GM21576 (cell line): ENCODE measurements at regions not wholly inside any gene's neighbourhood (a gene's known extent, or its start where the extent isn't known, plus 50 kb on each side); places are given as distances from the start of the nearest gene placed in this dataset.

Source experiments
- ATAC-seq: cut with Tn5 transposase; IDR thresholded peaks from one replicate; pipeline ENCODE4 v1.9.1; 2021; ENCODE audit warnings: mild to moderate bottlenecking, moderate library complexity; ENCODE audit not compliant: unreplicated experiment

DNA sequence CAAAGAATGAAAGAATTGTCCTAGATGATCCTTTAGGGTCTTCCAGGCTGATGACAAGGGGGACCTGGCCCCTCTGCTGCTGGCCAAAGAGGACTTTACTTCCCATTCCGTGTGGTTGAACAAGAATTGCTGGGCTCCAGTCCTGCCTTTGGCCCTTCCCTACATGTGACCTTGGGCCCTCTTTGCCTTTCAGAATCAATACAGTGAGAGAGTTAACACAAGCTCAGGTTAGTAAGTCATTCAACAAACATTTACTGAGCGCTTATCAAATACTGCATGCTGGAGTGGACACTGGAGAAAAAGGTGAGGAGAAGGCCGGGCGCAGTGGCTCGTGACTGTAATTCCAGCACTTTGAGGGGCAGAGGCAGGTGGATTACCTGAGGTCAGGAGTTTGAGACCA is 113.1 kb downstream of the C9orf50 start:
- ATAC-seq, result no peak

DNA sequence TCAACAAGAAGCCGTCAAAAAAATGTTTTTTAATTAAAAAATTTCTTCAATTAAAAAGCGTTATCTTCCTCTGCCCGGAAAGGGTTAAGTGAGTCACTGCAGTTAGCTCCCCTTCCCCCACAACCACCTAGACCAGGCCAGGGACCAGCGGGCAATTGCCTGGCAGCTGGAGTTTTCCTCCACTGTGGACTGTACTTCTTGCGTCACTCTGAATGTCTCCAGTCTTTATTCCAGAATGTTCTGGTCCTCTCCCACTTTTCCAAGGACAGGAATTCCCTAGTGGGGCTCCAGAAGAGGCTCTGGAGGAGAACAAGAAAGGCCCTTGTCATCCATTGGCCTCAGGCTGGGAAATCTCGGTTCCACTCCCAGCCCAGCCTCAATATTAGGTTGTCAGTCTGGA is 114.0 kb downstream of the C9orf50 start:
- no peak for ATAC-seq

DNA sequence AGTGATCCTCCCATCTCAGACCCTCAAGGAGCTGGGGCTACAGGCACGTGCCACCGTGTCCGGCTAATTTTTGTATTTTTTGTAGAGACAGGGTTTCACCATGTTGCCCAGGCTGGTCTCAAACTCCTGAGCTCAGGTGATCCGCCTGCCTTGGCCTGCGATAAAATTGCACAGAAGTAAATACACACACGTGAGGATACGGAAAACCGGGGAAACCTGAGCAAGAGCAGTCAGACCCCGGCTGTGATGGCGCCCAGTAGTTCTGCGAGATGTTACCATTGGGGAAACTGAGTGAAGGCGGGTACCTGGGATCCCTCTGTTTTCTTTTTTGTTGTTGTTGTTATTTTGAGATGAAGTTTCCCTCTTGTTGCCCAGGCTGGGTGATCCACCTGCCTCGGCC is 114.9 kb downstream of the C9orf50 start:
- no peak for ATAC-seq

DNA sequence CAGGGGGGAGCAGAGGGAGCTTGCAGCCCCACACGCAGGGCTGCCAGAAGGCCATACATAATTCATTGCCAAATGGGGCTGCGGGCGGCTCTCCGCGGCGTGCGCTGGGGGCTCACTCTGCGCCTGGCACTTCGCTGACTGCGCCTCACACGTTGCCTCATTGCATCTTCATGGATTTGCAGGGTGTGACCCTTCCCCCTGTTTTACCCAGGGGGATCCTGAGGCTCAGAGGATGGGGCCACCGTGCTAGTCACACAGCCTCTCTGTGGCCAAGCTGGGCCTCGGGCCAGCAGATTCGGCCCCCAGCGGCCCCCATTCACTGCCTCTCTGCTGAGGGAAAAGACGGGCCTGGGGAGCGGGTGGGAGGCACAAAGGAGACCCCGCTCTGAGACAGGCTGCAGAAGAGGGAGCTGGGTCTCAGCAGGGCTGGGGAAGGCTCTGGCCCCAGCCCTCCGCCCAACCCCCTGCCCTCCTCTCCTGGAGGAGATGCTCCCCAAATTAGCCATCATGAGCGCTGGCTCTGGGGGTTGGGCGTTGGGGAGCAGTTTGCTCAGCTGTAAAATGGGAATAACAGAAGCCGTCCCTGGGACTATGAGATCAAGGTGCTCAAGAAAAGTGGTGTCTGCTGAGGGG is 115.5 kb downstream of the C9orf50 start:
- ATAC-seq, result no peak

DNA sequence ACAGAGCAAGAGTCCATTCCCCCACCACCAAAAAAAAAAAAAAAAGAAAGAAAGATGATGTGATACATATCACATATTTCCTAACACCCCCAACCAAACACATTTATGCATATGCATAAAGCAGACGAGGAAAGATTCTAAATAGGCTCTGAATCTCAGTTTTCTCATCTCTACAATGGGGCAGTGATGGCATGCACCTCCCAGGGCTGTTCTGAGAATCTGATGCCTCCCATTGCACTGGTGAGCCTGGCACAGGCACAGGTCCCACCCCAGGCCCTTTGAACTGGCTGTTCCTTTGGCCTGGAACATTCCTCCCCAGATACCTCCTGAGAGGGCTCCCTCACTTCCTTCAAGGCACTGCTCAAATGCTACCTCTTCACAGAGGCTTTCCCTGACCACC is 116.5 kb downstream of the C9orf50 start:
- no peak for ATAC-seq

DNA sequence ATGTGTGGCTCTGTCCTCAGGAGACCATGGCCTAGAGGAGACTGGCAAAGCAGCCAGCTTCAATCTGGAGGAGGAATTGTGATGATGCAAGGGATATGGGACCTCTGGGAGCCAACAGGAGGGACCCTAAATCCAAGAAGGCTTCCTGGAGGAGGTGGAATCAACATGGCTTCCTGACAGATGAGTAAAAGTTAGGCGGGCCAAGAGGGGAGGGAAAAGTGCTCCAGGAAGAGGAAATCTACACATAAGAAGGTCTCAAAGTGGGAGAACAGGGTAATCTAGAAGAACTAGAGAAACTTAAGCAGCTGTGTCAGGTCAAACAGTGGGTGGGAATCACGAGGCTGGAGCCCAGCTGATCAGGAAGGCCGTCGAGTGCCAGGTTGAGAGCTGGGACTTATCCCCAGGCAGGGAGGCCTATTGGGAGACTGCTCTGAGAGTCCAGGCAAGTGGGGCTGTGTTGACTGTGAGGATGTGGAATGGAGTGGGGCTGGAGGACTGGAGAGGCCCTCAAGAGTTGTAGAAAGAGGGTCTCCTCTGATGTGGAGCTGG is 119.1 kb downstream of the C9orf50 start:
- no peak for ATAC-seq

DNA sequence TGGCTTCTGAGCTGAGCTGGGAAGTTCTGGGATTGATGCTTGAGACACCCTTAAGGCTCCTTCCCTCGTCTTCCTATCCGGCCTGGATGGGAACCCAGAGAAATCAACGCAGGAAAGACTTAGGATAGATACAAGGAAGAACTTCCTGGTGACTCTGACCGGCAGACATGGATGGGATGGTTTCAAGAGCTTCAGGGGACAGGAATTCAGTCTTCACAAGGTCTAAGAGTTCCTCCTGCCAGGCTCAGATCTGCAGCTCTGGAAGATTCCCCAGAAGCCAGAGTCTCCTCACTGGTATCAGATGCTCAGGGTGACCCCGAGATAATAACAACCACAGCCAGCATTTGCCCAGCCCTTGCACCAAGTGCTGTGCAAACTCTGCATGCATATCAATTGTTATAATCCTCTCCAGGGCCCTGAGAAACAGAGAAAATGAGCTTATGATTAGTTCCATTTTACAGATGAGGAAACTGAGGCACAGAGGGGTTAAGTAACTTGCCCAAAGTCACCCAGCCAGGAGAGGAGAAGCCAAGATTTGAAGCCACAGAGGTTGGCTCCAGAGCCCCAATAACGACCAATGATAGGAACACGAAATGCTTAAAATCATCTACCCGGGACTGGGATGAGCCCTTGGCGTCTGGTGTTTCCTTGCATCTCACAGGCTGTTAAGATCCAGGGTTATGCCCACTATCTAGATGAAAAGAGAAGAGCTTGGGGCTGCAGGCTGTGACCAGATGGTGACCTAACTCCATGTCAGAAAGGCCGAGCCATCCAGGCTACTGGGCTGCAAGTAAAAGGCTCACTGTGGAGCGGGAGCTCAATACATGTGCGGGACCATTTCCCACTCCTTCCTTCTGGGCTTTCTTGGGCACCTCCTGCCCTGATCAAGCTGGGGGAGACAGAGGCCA is 119.8 kb downstream of the C9orf50 start:
- ATAC-seq, result no peak

DNA sequence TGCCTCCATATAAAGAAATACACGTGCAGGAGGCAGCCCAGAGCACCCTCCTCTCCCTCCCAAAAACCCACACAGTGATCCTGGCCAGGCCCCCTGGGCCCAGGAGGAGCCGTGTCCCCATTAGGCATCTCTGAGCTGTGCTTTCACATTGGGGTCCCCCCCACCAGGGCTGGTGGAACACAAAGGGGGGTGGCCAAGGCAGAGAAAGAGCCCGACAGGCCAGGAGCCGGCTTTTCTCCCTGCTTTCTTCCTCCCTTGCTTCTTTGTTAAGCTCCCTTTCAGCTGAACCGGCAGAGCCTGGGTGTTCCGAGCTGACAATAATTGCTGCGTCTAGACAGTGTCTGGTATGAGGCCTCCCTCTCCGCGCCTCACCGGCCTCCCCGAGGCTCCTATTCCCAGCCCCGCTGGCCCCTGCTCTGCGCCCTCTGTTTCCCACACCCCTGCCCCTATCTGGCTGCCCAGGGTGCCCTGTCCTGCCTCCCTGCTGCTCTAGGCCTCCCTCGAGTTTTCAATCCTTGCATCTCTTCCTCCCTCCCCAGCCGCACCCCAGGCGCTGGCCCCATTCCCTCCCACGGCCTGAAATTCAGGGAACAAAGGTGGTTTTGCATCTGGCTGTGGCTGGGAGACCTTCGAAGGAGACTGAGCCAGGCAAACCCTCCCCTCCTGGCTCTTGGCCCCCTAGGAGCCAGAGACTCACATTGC is 120.6 kb downstream of the C9orf50 start:
- no peak for ATAC-seq

DNA sequence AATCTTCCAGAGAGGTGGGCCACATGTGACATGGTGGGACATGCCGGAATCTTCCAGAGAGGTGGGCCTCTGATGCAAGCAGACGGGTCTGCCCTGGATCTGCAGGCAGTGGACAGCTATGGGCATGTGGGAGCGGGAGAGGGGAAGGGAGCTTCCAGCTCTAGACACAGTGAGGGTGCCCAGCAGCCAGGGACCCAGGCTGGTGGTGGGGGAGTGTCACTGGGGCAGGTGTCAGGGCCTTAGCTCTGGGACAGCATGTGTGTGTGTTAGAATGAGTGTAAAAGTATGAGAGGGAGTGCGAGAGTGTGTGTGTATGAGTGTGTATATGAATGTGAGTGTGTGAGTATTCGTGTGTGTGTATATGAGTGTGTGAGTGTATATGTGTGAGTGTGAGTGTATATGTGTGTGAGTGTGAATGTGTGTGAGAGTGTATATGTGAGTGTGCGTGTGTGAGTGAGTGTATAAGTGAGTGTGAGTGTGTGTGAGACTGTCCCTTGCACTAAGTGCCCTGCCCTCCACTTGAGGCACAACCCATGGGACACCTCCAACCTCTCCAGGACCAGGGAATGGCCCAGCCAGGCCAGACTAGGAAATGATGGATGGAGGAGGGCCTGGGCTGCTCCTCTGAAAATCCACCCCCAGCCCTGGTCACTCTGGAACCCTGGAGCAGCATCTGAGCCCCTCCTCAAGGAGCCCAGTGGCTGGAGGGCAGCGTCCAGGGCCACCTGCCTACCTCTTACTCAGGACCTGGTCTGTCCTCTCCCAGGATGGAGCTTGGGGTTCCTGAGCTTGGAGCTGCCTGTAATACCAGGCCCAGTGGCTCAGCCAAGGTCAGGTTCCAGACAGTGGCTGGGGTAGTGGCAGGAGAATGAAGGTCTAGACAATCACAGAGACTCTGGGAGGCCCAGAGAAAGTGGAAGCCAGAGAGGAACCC is 122.2 kb downstream of the C9orf50 start:
- no peak for ATAC-seq

DNA sequence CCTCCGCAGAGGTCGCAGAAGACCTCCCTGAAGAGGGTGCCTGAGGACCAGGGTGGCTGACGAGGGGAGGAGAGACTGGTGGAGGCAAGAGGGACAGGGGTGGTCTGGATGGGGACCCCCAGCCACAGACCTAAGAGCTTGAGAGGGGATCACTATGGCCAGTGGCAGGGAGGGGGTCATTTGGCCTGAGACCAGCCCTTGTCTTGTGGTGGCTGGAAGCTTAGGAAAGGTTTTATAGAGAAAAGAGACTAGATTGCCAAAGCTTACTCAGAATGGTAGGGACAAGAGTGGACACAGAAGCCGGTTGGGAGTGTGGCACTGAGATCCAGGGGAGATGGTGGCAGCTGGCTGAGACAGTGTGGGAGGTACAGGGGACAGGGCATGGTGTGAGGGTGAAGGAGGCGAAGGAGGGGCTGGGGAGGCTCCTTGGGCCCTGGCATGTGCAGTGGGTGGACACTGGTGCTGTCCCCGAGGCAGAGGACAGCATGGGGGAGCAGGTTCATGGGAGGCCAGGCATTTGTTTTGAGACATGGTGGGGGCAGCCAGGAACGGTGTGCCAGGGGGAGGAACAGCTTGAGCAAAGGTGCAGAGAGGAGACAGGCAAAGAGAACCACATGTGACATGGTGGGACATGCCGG is 123.0 kb downstream of the C9orf50 start:
- no peak for ATAC-seq

DNA sequence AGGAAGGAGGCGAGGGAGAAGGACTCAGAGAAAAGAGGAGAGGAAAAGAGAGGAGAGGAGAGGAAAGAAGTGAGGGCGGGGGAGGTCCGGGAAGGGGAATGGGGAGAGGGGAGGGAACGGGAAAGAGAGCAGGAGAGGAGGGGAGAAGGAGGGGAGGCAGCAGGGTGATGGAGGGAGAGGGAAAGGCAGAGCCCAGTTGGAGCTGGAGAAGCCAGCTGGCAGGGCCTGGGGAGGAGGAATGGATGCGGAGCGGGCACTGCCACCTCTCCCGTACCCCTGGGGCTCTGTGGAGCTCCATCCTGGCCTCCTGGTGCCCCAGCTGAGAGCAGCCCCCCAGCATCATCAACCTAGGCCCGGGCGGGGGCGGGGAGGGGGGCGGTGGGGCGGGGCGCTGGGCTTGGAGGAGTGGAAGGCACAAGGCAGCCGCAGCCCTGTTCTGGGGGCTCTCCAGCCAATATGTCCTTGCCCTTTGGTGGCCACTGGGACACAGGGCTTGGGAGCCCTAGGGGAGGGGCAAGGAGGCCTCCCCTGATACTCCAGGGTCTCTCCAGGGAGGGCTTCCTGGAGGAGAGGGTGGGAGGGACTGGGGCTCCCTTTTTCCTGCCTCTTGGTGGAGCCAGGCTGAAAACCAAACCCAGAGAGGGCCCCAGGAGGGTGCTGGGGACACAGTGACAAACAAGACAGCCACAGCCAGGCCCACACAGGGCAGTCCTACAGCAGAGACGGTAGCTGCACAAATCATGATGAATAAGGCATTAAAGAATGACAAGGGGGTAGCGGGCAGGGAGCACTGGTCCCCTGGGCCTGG is 123.7 kb downstream of the C9orf50 start:
- no peak for ATAC-seq

DNA sequence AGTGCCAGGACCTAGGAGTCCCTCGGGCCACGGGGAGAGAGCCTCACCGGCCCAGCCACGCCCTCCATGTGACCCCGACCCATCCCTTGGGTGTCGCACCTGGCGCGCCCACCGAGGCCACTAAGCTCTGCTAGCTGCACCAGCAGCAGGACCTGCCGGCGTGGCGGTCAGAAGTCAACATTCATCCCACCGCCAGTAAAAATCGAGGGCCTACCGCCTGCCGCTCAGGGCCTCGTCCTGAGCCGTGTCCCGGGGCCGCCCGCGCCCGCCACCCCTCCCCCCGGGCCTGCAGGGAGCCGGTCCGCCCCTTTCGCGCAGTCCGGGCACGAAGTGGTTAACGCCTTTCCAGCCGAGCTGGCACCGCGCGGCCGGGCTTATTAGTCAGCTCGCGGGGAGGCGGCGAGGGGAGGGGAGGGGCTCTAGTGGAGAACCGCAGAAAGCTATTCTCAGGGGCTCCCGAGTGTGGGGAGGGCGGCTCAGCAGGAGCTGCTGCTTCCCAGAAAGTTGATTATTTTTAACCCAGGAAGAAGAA is 124.4 kb downstream of the C9orf50 start:
- ATAC-seq, result no peak

DNA sequence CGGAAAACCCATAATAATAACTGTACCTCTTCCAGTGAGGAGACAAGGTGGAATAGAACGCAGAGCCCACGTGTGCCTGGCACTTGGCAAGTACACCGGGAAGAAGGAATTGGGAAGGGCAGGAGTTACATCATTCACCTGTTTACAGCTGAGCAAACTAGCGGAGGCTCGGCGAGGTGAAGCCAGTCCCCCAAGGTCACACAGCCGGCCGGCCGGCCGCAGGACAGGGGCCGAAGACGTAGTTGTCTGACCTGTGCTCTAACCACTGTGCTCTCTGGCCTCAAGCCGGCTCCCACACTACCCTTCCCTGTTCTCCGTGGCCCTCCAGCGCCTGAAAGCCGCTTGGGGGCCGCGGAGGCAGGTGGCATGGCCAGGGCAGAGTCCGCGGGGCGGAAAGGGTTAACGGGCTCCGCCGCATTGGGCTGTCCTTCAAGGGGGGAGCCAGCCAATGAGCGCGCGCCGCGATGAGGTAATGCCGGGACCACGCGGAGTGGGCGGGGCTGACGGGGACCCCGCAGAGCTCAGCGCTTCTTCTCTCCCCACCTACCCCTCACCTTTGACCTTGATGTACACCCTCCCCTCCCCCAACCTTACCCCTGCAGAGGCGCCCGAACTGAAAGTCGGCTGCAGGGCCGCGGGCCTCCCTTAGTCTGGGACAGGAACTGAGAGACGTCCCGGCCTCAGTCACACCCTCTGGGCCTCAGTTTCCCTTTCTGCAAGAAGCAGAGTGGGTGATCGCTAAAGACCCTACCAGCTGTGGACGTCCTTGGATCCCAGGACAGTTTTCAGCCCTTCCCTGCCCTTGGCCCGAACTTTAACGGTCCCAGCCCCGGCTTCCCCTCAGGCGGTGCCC is 125.1 kb downstream of the C9orf50 start:
- ATAC-seq, result no peak

DNA sequence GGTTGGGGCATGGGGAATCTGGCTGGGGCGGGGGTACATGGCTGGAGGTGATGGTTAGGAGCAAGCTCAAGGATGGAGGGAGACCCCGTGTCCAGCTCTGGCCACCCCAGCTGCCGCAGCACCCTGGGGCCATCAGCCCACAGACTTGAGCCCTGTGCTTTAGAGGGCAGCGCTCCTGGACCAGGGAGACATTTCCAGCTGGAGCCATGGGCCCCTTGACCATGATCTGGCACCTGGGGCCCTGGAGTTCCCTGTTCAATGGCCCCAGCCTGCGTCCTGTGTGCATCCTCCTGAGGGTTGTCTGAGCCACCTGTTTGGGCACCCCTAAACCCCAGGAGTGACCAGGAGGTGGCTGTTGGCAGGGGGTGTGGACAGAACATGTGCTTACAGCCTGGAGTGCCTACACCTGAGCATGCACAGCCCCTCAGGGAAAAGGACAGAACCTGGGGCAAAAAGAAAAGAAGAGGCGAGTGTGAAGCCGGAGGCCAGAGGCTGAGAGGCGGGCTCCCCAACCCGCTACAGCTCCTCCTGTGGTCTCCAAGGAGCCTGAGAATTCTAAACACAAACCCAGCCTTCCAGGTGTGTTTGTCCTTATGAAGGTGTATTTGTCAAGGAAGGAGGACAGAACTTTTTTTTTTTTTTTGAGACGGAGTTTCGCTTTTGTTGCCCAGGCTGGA is 126.7 kb downstream of the C9orf50 start:
- ATAC-seq, result no peak

DNA sequence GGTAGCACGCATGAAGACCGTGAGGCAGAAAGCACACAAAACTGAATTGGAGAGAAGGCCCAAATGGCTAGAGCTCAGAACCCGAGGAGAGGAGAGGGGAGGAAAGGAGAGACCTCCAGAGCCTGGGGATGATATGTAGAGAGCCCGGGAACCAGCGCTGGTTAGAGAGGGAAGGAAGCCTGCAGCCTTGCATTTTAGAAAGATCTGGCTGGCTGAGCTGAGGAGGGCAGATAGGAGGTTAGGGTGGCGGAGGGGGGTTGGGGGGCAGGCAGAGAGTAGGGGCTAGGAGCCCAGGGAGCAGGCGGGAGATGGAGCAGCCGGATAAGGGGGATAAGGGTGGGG is 127.2 kb downstream of the C9orf50 start:
- ATAC-seq, result no peak

DNA sequence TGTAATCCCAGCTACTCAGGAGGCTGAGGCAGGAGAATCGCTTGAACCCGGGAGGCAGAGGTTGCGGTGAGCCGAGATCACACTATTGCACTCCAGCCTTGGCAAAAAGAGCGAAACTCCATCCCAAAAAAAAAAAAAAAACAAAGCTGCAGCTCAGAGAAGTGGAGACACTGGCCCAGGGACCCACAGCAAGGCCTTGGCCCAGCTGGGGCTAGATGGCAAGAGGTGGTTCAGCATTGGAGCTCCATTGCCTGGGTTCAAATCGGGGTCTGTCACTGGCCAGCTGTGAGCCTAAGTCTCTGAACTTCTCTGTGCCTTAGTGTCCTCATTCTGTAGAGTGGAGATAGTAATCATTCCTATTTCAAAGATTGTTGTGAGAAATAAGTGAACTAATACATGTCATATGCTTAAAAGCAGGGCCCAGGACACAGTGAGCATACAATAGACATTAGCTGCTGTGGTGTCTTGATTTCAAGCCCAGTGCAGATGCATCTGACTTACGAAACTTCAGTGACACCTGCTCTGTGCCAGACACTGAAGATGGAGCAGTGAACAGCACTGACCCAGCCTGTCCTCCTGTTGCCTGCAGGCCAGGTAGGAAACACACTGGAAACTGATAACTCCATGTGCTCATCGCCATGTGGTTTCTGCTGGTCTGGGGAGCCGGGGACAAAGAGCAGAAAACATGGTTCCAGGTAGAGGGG is 127.7 kb downstream of the C9orf50 start:
- no peak for ATAC-seq

DNA sequence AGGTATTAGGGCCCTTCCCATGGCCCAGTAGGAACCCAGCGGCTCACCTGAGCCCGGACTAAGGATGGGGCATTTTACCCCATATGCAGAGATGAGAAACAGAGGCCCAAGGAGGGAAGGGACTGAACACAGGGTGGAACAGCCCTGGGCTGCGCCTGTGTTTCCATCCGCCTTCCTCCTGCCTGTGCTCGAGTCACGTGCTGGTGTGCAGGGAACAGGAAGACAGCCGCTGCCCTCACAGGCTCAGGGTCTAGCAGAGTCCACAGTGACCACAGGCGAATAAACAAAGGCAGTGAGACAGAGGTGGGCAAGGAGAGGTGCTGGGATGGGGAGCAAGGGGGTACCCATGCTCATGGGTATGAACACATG is 129.4 kb downstream of the C9orf50 start:
- ATAC-seq, result no peak
